GM12878 (cell line): ENCODE measurements at regions not wholly inside any gene's neighbourhood (a gene's known extent, or its start where the extent isn't known, plus 50 kb on each side); places are given as distances from the start of the nearest gene placed in this dataset.
A peak's percentile ranks its signal among the peaks of the same experiment; 100 is the strongest.

Experiments
- CBX5 ChIP-seq: sonication (generic); IDR thresholded peaks from 2 replicates; pipeline ENCODE4 v1.6.1; 2016; ENCODE audit warnings: low read depth, moderate library complexity, mild to moderate bottlenecking, inconsistent platforms
- CREM ChIP-seq: IDR thresholded peaks from 2 replicates; pipeline ENCODE4 v1.6.1; 2014; ENCODE audit warnings: antibody characterized with exemption, low read depth
- E2F8 ChIP-seq: fragments of 450-650 bp; IDR thresholded peaks from 2 replicates; pipeline ENCODE4 v1.6.1; 2018; ENCODE audit warnings: mild to moderate bottlenecking, low read depth, moderate library complexity; ENCODE audit not compliant: partially characterized antibody
- ELK1 ChIP-seq: IDR thresholded peaks from 2 replicates; pipeline ENCODE4 v1.6.1; 2012; ENCODE audit warnings: low read depth, low read length, improper control_type of control experiment
- ETV6 ChIP-seq, 2 experiments: fragments of 450-650 bp in 1 of 2; IDR thresholded peaks in 1 of 2; conservative IDR thresholded peaks in 1 of 2; 2 replicates each; pipeline ENCODE4 v1.6.1; 2014; ENCODE audit warnings: antibody characterized with exemption in 1 of 2, borderline replicate concordance in 1 of 2, low read depth in 1 of 2, mild to moderate bottlenecking in 1 of 2, moderate library complexity in 1 of 2
- FOS ChIP-seq: IDR thresholded peaks from 3 replicates; pipeline ENCODE4 v1.6.1; 2011; ENCODE audit warnings: borderline replicate concordance; ENCODE audit not compliant: insufficient read length; ENCODE audit errors: extremely low read depth
- IRF4 ChIP-seq: IDR thresholded peaks from 2 replicates; pipeline ENCODE4 v1.6.1; 2011; ENCODE audit warnings: low read depth, low read length
- KDM1A ChIP-seq: fragments of 200-600 bp; sonication (generic); IDR thresholded peaks from 2 replicates; pipeline ENCODE4 v1.6.1; 2016; ENCODE audit warnings: borderline replicate concordance
- NFIC ChIP-seq: IDR thresholded peaks from 2 replicates; pipeline ENCODE4 v1.6.1; 2012; ENCODE audit warnings: low read depth, mild to moderate bottlenecking, inconsistent platforms, low read length, moderate library complexity
- NFXL1 ChIP-seq: fragments of 450-650 bp; IDR thresholded peaks from 2 replicates; pipeline ENCODE4 v1.6.1; 2017; ENCODE audit warnings: antibody characterized with exemption, mild to moderate bottlenecking, borderline replicate concordance
- NFYB ChIP-seq: IDR thresholded peaks from 2 replicates; pipeline ENCODE4 v1.6.1; 2011; ENCODE audit warnings: low read depth, mild to moderate bottlenecking, low read length, improper control_type of control experiment, moderate library complexity; ENCODE audit not compliant: insufficient read depth
- RB1 ChIP-seq: fragments of 450-650 bp; formaldehyde crosslinking; IDR thresholded peaks from 2 replicates; pipeline ENCODE4 v1.6.1; 2017; ENCODE audit warnings: mild to moderate bottlenecking, borderline replicate concordance
- SIN3A ChIP-seq: IDR thresholded peaks from 2 replicates; pipeline ENCODE4 v1.6.1; 2012; ENCODE audit warnings: low read depth, low read length, improper control_type of control experiment
- SMAD1 ChIP-seq: fragments of 450-650 bp; IDR thresholded peaks from 2 replicates; pipeline ENCODE4 v1.6.1; 2018; ENCODE audit warnings: mild to moderate bottlenecking, low read depth; ENCODE audit not compliant: partially characterized antibody
- SUZ12 ChIP-seq: fragments of 200-600 bp; sonication (generic); IDR thresholded peaks from one replicate; pipeline ENCODE4 v1.6.1; 2018; ENCODE audit warnings: antibody characterized with exemption, mild to moderate bottlenecking; ENCODE audit not compliant: unreplicated experiment
- TAF1 ChIP-seq: IDR thresholded peaks from 2 replicates; pipeline ENCODE4 v1.6.1; 2011; ENCODE audit warnings: mild to moderate bottlenecking, low read depth, low read length, borderline replicate concordance
- USF1 ChIP-seq: IDR thresholded peaks from 2 replicates; pipeline ENCODE4 v1.6.1; 2011; ENCODE audit warnings: borderline replicate concordance, low read depth, mild to moderate bottlenecking, moderate library complexity, mixed read lengths, low read length; ENCODE audit not compliant: insufficient read depth; ENCODE audit errors: extremely low read length
- WRNIP1 ChIP-seq: IDR thresholded peaks from 2 replicates; pipeline ENCODE4 v1.6.1; 2011; ENCODE audit warnings: low read depth, low read length, improper control_type of control experiment, borderline replicate concordance
- ZBTB4 ChIP-seq: fragments of 450-650 bp; formaldehyde crosslinking; IDR thresholded peaks from 2 replicates; pipeline ENCODE4 v1.4.0; 2022; ENCODE audit warnings: mild to moderate bottlenecking, moderate library complexity
- ZNF207 ChIP-seq: fragments of 450-650 bp; IDR thresholded peaks from 2 replicates; pipeline ENCODE4 v1.6.1; 2014; ENCODE audit warnings: antibody characterized with exemption, mild to moderate bottlenecking, borderline replicate concordance
- TF ChIP-seq, protein P1 (sequence below): IDR thresholded peaks from 2 replicates; pipeline ENCODE4 v1.6.1; 2011; ENCODE audit warnings: borderline replicate concordance, low read depth, mild to moderate bottlenecking, moderate library complexity, low read length; ENCODE audit not compliant: insufficient read depth, poor library complexity, severe bottlenecking

GRCh38 chr1:90357995-90358394 lies 359.1 kb downstream of the BARHL2 start (continued):
- TF ChIP-seq CBX5 = no peak
- no peak for TF ChIP-seq ZNF207
- TF ChIP-seq SUZ12 = no peak
- TF ChIP-seq NFXL1 = no peak
- TF ChIP-seq WRNIP1 = no peak
- TF ChIP-seq, protein P1, sequence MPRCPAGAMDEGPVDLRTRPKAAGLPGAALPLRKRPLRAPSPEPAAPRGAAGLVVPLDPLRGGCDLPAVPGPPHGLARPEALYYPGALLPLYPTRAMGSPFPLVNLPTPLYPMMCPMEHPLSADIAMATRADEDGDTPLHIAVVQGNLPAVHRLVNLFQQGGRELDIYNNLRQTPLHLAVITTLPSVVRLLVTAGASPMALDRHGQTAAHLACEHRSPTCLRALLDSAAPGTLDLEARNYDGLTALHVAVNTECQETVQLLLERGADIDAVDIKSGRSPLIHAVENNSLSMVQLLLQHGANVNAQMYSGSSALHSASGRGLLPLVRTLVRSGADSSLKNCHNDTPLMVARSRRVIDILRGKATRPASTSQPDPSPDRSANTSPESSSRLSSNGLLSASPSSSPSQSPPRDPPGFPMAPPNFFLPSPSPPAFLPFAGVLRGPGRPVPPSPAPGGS = peak; percentile 38
- TF ChIP-seq SIN3A = no peak
- TF ChIP-seq IRF4 = peak; percentile 65; the same call in 1 of the 2 replicates
- no peak for TF ChIP-seq ETV6 (conservative IDR thresholded peaks at IDR 0.05 in 1 of 2, IDR thresholded peaks at IDR 0.05 in 1 of 2; ENCODE audit: borderline replicate concordance in 1 of 2, low read depth in 1 of 2)
- no peak for TF ChIP-seq ZBTB4 (CRISPR knock-in tag)
- TF ChIP-seq NFYB = no peak
- TF ChIP-seq CREM = no peak
- TF ChIP-seq KDM1A = no peak
- no peak for TF ChIP-seq RB1
- TF ChIP-seq FOS = no peak
- TF ChIP-seq TAF1 = no peak
- TF ChIP-seq SMAD1 = no peak
- TF ChIP-seq E2F8 = peak; percentile 9
- peak; percentile 73 for TF ChIP-seq NFIC
- no peak for TF ChIP-seq USF1
- no peak for TF ChIP-seq ELK1
